ENCODE measurements at regions not wholly inside any gene's neighbourhood (a gene's known extent, or its start where the extent isn't known, plus 50 kb on each side); places are given as distances from the start of the nearest gene placed in this dataset.

DNA sequence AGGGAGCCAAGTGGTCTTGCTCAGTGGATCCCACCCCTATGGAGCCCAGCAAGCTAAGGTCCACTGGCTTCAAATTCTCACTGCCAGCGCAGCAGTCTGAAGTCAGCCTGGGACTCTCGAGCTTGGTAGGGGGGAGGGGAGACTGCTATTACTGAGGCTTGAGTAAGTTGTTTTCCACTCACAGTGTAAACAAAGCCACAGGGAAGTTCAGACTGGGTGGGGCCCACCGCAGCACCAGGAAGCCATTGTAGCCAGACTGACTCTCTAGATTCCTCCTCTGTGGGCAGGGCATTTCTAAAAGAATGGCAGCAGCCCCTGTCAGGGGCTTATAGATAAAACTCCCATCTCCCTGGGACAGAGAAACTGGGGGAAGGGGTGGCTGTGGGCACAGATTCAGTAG, 721.0 kb upstream of the NDST4 start:
- TF ChIP-seq, protein P1, sequence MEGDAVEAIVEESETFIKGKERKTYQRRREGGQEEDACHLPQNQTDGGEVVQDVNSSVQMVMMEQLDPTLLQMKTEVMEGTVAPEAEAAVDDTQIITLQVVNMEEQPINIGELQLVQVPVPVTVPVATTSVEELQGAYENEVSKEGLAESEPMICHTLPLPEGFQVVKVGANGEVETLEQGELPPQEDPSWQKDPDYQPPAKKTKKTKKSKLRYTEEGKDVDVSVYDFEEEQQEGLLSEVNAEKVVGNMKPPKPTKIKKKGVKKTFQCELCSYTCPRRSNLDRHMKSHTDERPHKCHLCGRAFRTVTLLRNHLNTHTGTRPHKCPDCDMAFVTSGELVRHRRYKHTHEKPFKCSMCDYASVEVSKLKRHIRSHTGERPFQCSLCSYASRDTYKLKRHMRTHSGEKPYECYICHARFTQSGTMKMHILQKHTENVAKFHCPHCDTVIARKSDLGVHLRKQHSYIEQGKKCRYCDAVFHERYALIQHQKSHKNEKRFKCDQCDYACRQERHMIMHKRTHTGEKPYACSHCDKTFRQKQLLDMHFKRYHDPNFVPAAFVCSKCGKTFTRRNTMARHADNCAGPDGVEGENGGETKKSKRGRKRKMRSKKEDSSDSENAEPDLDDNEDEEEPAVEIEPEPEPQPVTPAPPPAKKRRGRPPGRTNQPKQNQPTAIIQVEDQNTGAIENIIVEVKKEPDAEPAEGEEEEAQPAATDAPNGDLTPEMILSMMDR (IDR thresholded peaks at IDR 0.05): no peak
- Histone ChIP-seq H3K4me3 (no peak overlapping the region), H3K36me3 (no peaks in the 10 kb centered on the region), H3K27ac (no peak overlapping the region), H3K9me3 (peaks cover 0 to 33% of the 10 kb centered on the region in 2 donors), H3K4me1 (no peaks in the 10 kb centered on the region), H3K27me3 (no peaks in the 10 kb centered on the region)
- ATAC-seq: peak; percentile 31
- DNase-seq: no peak
- intact Hi-C loops (cut with DNase I): no loop called here

DNA sequence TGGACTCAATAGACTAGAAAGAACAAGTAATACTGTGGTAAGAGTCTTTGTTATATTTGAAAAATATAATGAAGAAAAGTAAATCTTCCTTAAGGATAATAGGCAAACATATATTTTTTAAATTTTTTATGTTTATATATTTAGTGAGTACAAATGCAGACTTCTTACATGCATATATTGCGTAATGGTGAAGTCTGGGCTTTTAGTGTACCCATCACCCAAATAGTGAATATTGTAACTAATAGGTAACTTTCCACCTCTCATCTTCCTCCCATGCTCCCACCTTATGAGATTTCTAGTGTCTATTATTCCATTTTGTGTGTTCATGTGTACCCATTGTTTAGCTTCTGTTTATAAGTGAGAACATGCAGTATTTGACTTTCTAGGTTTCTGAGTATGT, 711.2 kb upstream of the NDST4 start:
- TF ChIP-seq, protein P1 (IDR thresholded peaks at IDR 0.05): no peak
- DNase-seq: no peak
- Histone ChIP-seq H3K4me1 (no peaks in the 10 kb centered on the region), H3K4me3 (no peak overlapping the region), H3K9me3 (peaks cover 0 to 1% of the 10 kb centered on the region in 2 donors), H3K27me3 (no peaks in the 10 kb centered on the region), H3K36me3 (no peaks in the 10 kb centered on the region), H3K27ac (no peak overlapping the region)
- no peak for ATAC-seq
- intact Hi-C loops (cut with DNase I): no loop called here

DNA sequence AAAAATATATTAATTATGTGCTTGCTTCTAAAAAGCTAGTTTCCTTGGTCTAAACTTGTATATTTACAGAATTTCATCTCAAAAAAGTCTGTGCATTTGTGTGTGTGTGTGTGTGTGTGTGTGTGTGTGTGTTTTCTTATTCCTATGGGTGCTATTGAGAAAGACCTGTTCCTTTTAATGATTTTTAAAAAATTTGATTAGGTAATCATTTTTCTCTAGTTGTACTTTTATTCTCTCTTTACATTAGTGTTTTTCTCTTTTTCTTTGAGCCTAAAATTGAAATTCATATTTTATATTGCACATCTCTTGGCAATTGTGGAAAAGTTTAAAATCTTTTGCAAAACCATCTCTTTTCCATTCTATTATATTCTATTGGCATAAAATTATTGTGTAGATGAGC, 690.4 kb upstream of the NDST4 start:
- no peak overlapping the region for H3K27ac ChIP-seq
- DNase-seq (no peak), ATAC-seq (no peak)
- H3K36me3 ChIP-seq: no peaks in the 10 kb centered on the region
- peaks cover 0 to 4% of the 10 kb centered on the region in 2 donors for H3K9me3 ChIP-seq
- intact Hi-C loops (cut with DNase I): no loop called here
- H3K4me1 ChIP-seq: no peaks in the 10 kb centered on the region
- TF ChIP-seq, protein P1 (IDR thresholded peaks at IDR 0.05): no peak
- H3K27me3 ChIP-seq: no peaks in the 10 kb centered on the region
- H3K4me3 ChIP-seq: no peak overlapping the region

DNA sequence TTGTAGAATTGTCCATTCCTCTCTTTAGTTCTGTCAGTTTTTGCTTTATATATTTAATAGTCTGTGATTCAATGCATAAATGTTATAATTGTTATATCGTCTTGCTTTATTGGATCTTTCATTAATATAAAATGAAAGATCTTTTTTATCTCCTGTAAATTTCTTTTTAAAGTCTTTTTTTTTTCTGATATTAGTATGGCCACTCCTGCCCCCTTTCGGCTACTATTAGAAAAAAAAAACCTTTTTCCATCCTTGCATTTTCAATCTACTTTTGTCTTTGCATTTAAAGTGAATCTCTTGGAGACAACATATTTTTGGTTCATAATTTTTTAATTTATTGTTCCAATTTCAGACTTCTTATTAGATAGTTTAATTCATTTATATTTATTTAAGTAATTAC, 677.4 kb upstream of the NDST4 start:
- no peaks in the 10 kb centered on the region for H3K4me1 ChIP-seq
- H3K27ac ChIP-seq: no peak overlapping the region
- ATAC-seq: no peak
- no peak overlapping the region for H3K4me3 ChIP-seq
- TF ChIP-seq, protein P1 (IDR thresholded peaks at IDR 0.05): no peak
- intact Hi-C loops (cut with DNase I): no loop called here
- no peaks in the 10 kb centered on the region for H3K36me3 ChIP-seq
- no peak for DNase-seq
- no peaks in the 10 kb centered on the region for H3K9me3 ChIP-seq
- no peaks in the 10 kb centered on the region for H3K27me3 ChIP-seq

DNA sequence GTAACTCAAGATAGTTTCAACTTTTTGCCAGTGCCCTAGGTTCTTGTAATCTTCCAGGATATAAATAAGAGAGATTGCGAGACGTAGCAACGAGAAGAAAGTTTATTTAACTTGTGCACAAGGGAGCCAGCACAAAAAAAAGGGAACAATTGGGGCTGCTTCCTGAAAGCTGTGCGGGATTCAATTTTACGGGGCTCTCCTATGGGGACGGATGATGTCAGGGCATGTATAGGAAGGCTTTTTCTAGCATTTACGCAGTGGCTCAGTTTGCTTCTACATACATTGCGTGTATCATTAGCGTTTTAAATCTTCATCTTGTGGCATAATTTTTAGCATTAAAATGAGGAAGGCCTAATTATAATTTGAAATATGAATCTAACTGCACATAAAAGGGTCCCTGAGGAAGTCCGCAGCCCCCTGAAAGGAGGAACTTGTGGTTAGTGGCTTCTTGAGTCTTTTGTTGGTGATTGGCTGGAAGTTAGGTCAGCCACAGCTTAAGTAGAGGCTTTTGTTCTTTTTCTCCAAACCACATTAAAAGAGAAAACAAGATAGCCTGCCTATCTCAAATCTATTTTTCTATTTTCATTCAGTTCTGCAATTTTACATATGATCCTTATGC, 668.2 kb upstream of the NDST4 start:
- H3K4me1 ChIP-seq: no peaks in the 10 kb centered on the region
- no peak for DNase-seq
- H3K4me3 ChIP-seq: no peak overlapping the region
- H3K27ac ChIP-seq: no peak overlapping the region
- ATAC-seq: no peak
- TF ChIP-seq, protein P1 (IDR thresholded peaks at IDR 0.05): no peak
- no peaks in the 10 kb centered on the region for H3K27me3 ChIP-seq
- intact Hi-C loops (cut with DNase I): no loop called here
- H3K36me3 ChIP-seq: no peaks in the 10 kb centered on the region
- no peaks in the 10 kb centered on the region for H3K9me3 ChIP-seq

Data from left lung (tissue), 4 donors.